ENCODE measurements at regions not wholly inside any gene's neighbourhood (a gene's known extent, or its start where the extent isn't known, plus 50 kb on each side); places are given as distances from the start of the nearest gene placed in this dataset.

DNA sequence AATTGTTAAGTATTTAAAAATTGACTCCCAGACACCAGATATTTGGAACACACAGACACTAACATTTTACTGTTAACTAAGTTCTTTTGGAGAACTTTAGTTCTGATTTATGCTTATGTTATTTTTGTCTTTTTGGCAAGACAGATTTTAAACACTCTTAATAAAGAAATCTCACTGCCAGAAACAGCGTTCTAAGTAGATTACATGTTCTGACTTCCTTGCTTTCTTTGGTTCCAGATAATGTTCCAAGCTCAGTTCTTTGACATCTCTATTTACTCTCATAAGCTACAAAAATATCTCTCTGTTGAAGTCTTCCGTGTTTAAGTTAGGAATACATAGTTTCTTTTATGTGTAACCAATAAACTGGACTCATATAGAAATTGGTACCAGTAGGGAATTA lies 1699.6 kb downstream of the OTOL1 start:
- no peak overlapping the region for H3K4me3 ChIP-seq
- CTCF ChIA-PET (ENCODE audit: low intra/inter-chr PET ratio), result no interaction called here
- no peaks in the 10 kb centered on the region for H3K27me3 ChIP-seq (ENCODE audit: control insufficient read depth in 2 of 2, insufficient read depth in 2 of 2, low read length in 2 of 2)
- intact Hi-C loops (cut with micrococcal nuclease), result no loop called here
- H3K4me2 ChIP-seq (ENCODE audit: insufficient read depth, low read length), result no peak overlapping the region
- H3K36me3 ChIP-seq (ENCODE audit: control insufficient read depth, insufficient read depth, low read length), result no peaks in the 10 kb centered on the region
- H3K9me1 ChIP-seq (ENCODE audit: control insufficient read depth, insufficient read depth, low read length), result no peaks in the 10 kb centered on the region
- ATAC-seq, result no peak
- no peaks in the 10 kb centered on the region for H3K4me1 ChIP-seq (replicated peaks in 1 of 2; ENCODE audit: control insufficient read depth in 2 of 2, insufficient read depth in 2 of 2, low read length in 2 of 2)
- H2AFZ ChIP-seq (ENCODE audit: low read depth, low read length), result no peak overlapping the region
- H3K79me2 ChIP-seq (ENCODE audit: control insufficient read depth, insufficient read depth, low read length), result no peaks in the 10 kb centered on the region
- H3K27ac ChIP-seq (ENCODE audit: extremely low read depth, low read depth, low read length), result no peak overlapping the region
- no peak for TF ChIP-seq JUNB (CRISPR knock-in tag; conservative IDR thresholded peaks at IDR 0.05)
- TF ChIP-seq NONO (IDR thresholded peaks at IDR 0.05; ENCODE audit: low read depth in 2 of 2, low read length in 1 of 2), result no peak
- TF ChIP-seq, protein P1, sequence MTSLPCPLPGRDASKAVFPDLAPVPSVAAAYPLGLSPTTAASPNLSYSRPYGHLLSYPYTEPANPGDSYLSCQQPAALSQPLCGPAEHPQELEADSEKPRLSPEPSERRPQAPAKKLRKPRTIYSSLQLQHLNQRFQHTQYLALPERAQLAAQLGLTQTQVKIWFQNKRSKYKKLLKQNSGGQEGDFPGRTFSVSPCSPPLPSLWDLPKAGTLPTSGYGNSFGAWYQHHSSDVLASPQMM (CRISPR knock-in tag; IDR thresholded peaks at IDR 0.05), result no peak
- TF ChIP-seq, protein P2, sequence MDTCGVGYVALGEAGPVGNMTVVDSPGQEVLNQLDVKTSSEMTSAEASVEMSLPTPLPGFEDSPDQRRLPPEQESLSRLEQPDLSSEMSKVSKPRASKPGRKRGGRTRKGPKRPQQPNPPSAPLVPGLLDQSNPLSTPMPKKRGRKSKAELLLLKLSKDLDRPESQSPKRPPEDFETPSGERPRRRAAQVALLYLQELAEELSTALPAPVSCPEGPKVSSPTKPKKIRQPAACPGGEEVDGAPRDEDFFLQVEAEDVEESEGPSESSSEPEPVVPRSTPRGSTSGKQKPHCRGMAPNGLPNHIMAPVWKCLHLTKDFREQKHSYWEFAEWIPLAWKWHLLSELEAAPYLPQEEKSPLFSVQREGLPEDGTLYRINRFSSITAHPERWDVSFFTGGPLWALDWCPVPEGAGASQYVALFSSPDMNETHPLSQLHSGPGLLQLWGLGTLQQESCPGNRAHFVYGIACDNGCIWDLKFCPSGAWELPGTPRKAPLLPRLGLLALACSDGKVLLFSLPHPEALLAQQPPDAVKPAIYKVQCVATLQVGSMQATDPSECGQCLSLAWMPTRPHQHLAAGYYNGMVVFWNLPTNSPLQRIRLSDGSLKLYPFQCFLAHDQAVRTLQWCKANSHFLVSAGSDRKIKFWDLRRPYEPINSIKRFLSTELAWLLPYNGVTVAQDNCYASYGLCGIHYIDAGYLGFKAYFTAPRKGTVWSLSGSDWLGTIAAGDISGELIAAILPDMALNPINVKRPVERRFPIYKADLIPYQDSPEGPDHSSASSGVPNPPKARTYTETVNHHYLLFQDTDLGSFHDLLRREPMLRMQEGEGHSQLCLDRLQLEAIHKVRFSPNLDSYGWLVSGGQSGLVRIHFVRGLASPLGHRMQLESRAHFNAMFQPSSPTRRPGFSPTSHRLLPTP (IDR thresholded peaks at IDR 0.05; ENCODE audit: borderline replicate concordance, extremely low read depth, insufficient read length), result no peak
- TF ChIP-seq SAP30 (IDR thresholded peaks at IDR 0.05; ENCODE audit: borderline replicate concordance, insufficient read depth, low read depth, low read length, poor library complexity, severe bottlenecking), result no peak
- no peak for TF ChIP-seq BRD4 (IDR thresholded peaks at IDR 0.05)
- no peak for TF ChIP-seq ZNF76 (CRISPR knock-in tag; IDR thresholded peaks at IDR 0.05; ENCODE audit: borderline replicate concordance)
- TF ChIP-seq ARHGAP35 (IDR thresholded peaks at IDR 0.05; ENCODE audit: partially characterized antibody), result no peak
- no peak for TF ChIP-seq RBM22 (IDR thresholded peaks at IDR 0.05; ENCODE audit: low read depth, low read length, poor library complexity, severe bottlenecking)
- TF ChIP-seq ESRRB (CRISPR knock-in tag; IDR thresholded peaks at IDR 0.05; ENCODE audit: borderline replicate concordance), result no peak
- TF ChIP-seq PCBP1 (IDR thresholded peaks at IDR 0.05; ENCODE audit: low read depth, low read length, poor library complexity, severe bottlenecking), result no peak
- TF ChIP-seq NFATC3 (IDR thresholded peaks at IDR 0.05), result no peak
- TF ChIP-seq PPARD (CRISPR knock-in tag; IDR thresholded peaks at IDR 0.05), result no peak
- TF ChIP-seq MTF1 (CRISPR knock-in tag; IDR thresholded peaks at IDR 0.05; ENCODE audit: borderline replicate concordance), result no peak
- TF ChIP-seq CREM (IDR thresholded peaks at IDR 0.05; ENCODE audit: low read depth), result no peak
- TF ChIP-seq HMG20B (CRISPR knock-in tag; IDR thresholded peaks at IDR 0.05), result no peak
- TF ChIP-seq PYGO2 (tag; IDR thresholded peaks at IDR 0.05), result no peak
- no peak for TF ChIP-seq ZNF584 (CRISPR knock-in tag; IDR thresholded peaks at IDR 0.05; ENCODE audit: low read depth)
- in situ Hi-C loops (cut with MboI), result no loop called here
- WGBS (ENCODE audit: insufficient coverage, low coverage, missing lambda C conversion rate), result 8% methylated on average over 2 of the region's 2 CpGs
- POLR2A ChIA-PET, result no interaction called here
- no peak overlapping the region for H3K9ac ChIP-seq (ENCODE audit: insufficient read depth in 1 of 2, low read depth in 2 of 2, low read length in 2 of 2)
- no peak for DNase-seq (ENCODE audit: extremely low read depth in 1 of 4, low spot score in 3 of 4)
- no peak for FAIRE-seq
- H3K9me3 ChIP-seq (replicated peaks; ENCODE audit: control insufficient read depth, insufficient read depth, low read depth, low read length), result no peaks in the 10 kb centered on the region
- no TSS peak for BruUV-seq (replicated peaks)
- no peaks in the 10 kb centered on the region for H4K20me1 ChIP-seq (replicated peaks; ENCODE audit: control insufficient read depth, insufficient read depth, low read length)
